ENCODE measurements at regions not wholly inside any gene's neighbourhood (a gene's known extent, or its start where the extent isn't known, plus 50 kb on each side); places are given as distances from the start of the nearest gene placed in this dataset.

DNA sequence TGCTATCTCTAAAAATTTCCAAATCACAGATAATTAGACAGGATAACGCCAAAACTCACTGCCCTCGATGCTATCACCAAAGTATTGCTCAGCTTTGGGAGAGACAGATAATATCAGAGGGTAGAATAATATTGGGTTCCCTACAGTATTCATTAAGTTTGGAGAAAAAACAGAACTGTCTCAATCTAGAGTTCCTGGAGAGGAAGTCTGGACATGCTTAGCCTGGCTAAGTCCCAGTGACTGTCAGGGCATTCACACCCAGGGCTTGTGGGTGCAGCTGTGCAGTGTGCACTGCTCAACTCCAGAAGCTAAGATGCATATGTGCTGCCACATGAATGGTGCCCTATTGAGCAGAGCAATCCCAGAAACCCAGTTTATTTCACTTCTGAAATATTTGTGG lies 459.6 kb upstream of the DPH6 start:
- Mint-ChIP-seq H3K27me3 (ENCODE audit: insufficient read depth, low read depth) (no peaks in the 10 kb centered on the region), H3K4me3 (no peak overlapping the region), H3K36me3 (no peaks in the 10 kb centered on the region), H3K27ac (no peak overlapping the region), H3K4me1 (no peaks in the 10 kb centered on the region), H3K9me3 (peaks cover 3% of the 10 kb centered on the region)
- H3K9ac ChIP-seq, result no peak overlapping the region
- H2AFZ ChIP-seq (replicated peaks), result no peak overlapping the region
- H3K27ac ChIP-seq, result no peak overlapping the region
- no peaks in the 10 kb centered on the region for H3K4me1 ChIP-seq
- TF ChIP-seq EZH2phosphoT487 (IDR thresholded peaks at IDR 0.05) (no peak), EZH2 (IDR thresholded peaks at IDR 0.05) (no peak)
- H3K36me3 ChIP-seq, result no peaks in the 10 kb centered on the region
- no peaks in the 10 kb centered on the region for H4K20me1 ChIP-seq (ENCODE audit: low read depth)
- DNase-seq (ENCODE audit: low spot score), result no peak
- peaks cover 7% of the 10 kb centered on the region for H3K9me3 ChIP-seq (ENCODE audit: low read depth)
- H3F3A ChIP-seq (ENCODE audit: low read depth), result no peaks in the 10 kb centered on the region
- H3K4me2 ChIP-seq, result no peak overlapping the region
- no peak overlapping the region for H3K4me3 ChIP-seq
- H3K27me3 ChIP-seq, result no peaks in the 10 kb centered on the region
- no peaks in the 10 kb centered on the region for H3K79me2 ChIP-seq (ENCODE audit: low read depth)

GRCh38 chr15:36007699-36008098 lies 461.7 kb upstream of the DPH6 start:
- Mint-ChIP-seq H3K4me3 (no peak overlapping the region), H3K4me1 (no peaks in the 10 kb centered on the region), H3K27ac (no peak overlapping the region), H3K27me3 (ENCODE audit: insufficient read depth, low read depth) (no peaks in the 10 kb centered on the region), H3K9me3 (peaks cover 3% of the 10 kb centered on the region), H3K36me3 (no peaks in the 10 kb centered on the region)
- Histone ChIP-seq H3K9ac (no peak overlapping the region), H3K4me3 (no peak overlapping the region), H3K79me2 (ENCODE audit: low read depth) (no peaks in the 10 kb centered on the region), H3K27me3 (no peaks in the 10 kb centered on the region), H4K20me1 (ENCODE audit: low read depth) (no peaks in the 10 kb centered on the region), H3K36me3 (no peaks in the 10 kb centered on the region), H2AFZ (replicated peaks) (no peak overlapping the region), H3K4me2 (no peak overlapping the region), H3K27ac (no peak overlapping the region), H3F3A (ENCODE audit: low read depth) (no peaks in the 10 kb centered on the region), H3K9me3 (ENCODE audit: low read depth) (peaks cover 7% of the 10 kb centered on the region), H3K4me1 (no peaks in the 10 kb centered on the region)
- TF ChIP-seq EZH2phosphoT487 (IDR thresholded peaks at IDR 0.05), result no peak
- TF ChIP-seq, protein P1, sequence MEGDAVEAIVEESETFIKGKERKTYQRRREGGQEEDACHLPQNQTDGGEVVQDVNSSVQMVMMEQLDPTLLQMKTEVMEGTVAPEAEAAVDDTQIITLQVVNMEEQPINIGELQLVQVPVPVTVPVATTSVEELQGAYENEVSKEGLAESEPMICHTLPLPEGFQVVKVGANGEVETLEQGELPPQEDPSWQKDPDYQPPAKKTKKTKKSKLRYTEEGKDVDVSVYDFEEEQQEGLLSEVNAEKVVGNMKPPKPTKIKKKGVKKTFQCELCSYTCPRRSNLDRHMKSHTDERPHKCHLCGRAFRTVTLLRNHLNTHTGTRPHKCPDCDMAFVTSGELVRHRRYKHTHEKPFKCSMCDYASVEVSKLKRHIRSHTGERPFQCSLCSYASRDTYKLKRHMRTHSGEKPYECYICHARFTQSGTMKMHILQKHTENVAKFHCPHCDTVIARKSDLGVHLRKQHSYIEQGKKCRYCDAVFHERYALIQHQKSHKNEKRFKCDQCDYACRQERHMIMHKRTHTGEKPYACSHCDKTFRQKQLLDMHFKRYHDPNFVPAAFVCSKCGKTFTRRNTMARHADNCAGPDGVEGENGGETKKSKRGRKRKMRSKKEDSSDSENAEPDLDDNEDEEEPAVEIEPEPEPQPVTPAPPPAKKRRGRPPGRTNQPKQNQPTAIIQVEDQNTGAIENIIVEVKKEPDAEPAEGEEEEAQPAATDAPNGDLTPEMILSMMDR (IDR thresholded peaks at IDR 0.05), result no peak
- TF ChIP-seq EZH2 (IDR thresholded peaks at IDR 0.05), result no peak
- no peak for DNase-seq (ENCODE audit: low spot score)

GRCh38 chr15:36008719-36009118 lies 462.8 kb upstream of the DPH6 start:
- Histone ChIP-seq H3K79me2 (ENCODE audit: low read depth) (no peaks in the 10 kb centered on the region), H3K27me3 (no peaks in the 10 kb centered on the region), H4K20me1 (ENCODE audit: low read depth) (no peaks in the 10 kb centered on the region), H3K4me3 (no peak overlapping the region), H3K4me1 (no peaks in the 10 kb centered on the region), H3K4me2 (no peak overlapping the region), H3K27ac (no peak overlapping the region), H3K9me3 (ENCODE audit: low read depth) (peaks cover 7% of the 10 kb centered on the region), H3F3A (ENCODE audit: low read depth) (no peaks in the 10 kb centered on the region), H3K36me3 (no peaks in the 10 kb centered on the region), H3K9ac (no peak overlapping the region), H2AFZ (replicated peaks) (no peak overlapping the region)
- no peak for DNase-seq (ENCODE audit: low spot score)
- Mint-ChIP-seq H3K4me3 (no peak overlapping the region), H3K9me3 (peaks cover 3% of the 10 kb centered on the region), H3K27me3 (ENCODE audit: insufficient read depth, low read depth) (no peaks in the 10 kb centered on the region), H3K27ac (no peak overlapping the region), H3K4me1 (no peaks in the 10 kb centered on the region), H3K36me3 (no peaks in the 10 kb centered on the region)
- TF ChIP-seq EZH2phosphoT487 (IDR thresholded peaks at IDR 0.05), result no peak
- TF ChIP-seq, protein P1 (IDR thresholded peaks at IDR 0.05), result no peak
- TF ChIP-seq EZH2 (IDR thresholded peaks at IDR 0.05), result no peak

DNA sequence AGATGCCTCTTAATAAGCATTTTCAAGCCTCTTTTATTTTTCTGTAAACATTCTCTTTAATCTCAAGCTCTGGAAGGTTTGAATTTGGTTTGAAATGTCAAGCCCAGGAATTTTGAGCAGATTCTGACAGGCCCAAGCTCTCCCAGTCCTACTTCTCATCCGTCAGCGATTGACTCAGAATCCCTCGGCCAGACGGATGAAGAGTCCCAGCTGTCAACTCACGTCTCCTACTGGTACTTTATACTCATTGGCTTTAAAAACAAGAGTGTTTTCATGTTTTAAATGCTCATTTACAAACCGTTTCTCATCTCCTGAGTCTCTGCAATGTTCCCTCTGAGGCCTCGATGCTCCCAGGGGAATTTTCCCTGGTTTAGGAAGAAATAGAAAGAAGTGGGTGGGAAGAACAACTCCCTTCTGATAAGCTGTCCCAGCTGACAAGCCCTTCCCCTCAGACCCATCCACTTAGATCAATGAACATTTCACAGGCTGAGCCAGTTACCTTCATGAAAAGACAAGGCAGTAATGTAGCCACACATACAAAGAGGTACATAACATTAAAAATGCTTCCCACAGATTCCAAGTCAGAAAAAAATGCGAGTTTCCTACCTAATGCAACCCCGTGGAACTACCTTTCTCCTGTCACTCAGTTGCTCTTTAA lies 478.2 kb upstream of the DPH6 start:
- Mint-ChIP-seq H3K36me3 (no peaks in the 10 kb centered on the region), H3K9me3 (no peaks in the 10 kb centered on the region), H3K4me3 (no peak overlapping the region), H3K4me1 (no peaks in the 10 kb centered on the region), H3K27me3 (ENCODE audit: insufficient read depth, low read depth) (no peaks in the 10 kb centered on the region), H3K27ac (no peak overlapping the region)
- H3F3A ChIP-seq (ENCODE audit: low read depth), result no peaks in the 10 kb centered on the region
- H3K79me2 ChIP-seq (ENCODE audit: low read depth), result no peaks in the 10 kb centered on the region
- no peak overlapping the region for H2AFZ ChIP-seq (replicated peaks)
- H3K27ac ChIP-seq, result no peak overlapping the region
- H3K4me1 ChIP-seq, result no peaks in the 10 kb centered on the region
- no peak overlapping the region for H3K9ac ChIP-seq
- no peaks in the 10 kb centered on the region for H3K27me3 ChIP-seq
- no peaks in the 10 kb centered on the region for H3K36me3 ChIP-seq
- no peaks in the 10 kb centered on the region for H3K9me3 ChIP-seq (ENCODE audit: low read depth)
- no peak overlapping the region for H3K4me2 ChIP-seq
- DNase-seq (ENCODE audit: low spot score), result no peak
- no peak overlapping the region for H3K4me3 ChIP-seq
- TF ChIP-seq, protein P1 (IDR thresholded peaks at IDR 0.05), result no peak
- TF ChIP-seq EZH2 (IDR thresholded peaks at IDR 0.05) (no peak), EZH2phosphoT487 (IDR thresholded peaks at IDR 0.05) (no peak)
- no peaks in the 10 kb centered on the region for H4K20me1 ChIP-seq (ENCODE audit: low read depth)

All from neural progenitor cell (in vitro differentiated cells).